ENCODE measurements at regions not wholly inside any gene's neighbourhood (a gene's known extent, or its start where the extent isn't known, plus 50 kb on each side); places are given as distances from the start of the nearest gene placed in this dataset.

- no peak overlapping the region for H3K27ac ChIP-seq
- 56 to 78% methylated on average over 22 of the region's 22 CpGs for WGBS, 2 donors
- no peaks in the 10 kb centered on the region for H3K36me3 ChIP-seq
- intact Hi-C loops (cut with DNase I), result no loop called here
- peaks cover 0 to 11% (median 0%) of the 10 kb centered on the region in 3 donors for H3K27me3 ChIP-seq
- no peak overlapping the region for H3K4me3 ChIP-seq
- H3K4me1 ChIP-seq, result no peaks in the 10 kb centered on the region
- no peak for TF ChIP-seq EP300 (IDR thresholded peaks at IDR 0.05)
- DNase-seq, result peak; percentile 40
- H3K9me3 ChIP-seq, result no peaks in the 10 kb centered on the region
Measured at GRCh38 chr22:48851933-48852549, 975.6 kb downstream of the BRD1 start.

GRCh38 chr22:48850658-48851287, 976.9 kb downstream of the BRD1 start:
- Histone ChIP-seq H3K27me3 (peaks cover 0 to 13% (median 0%) of the 10 kb centered on the region in 3 donors), H3K36me3 (no peaks in the 10 kb centered on the region), H3K27ac (no peak overlapping the region), H3K9me3 (no peaks in the 10 kb centered on the region), H3K4me1 (no peaks in the 10 kb centered on the region), H3K4me3 (no peak overlapping the region)
- TF ChIP-seq POLR2AphosphoS5 (IDR thresholded peaks at IDR 0.05) (no peak), EP300 (IDR thresholded peaks at IDR 0.05) (no peak), CTCF (IDR thresholded peaks at IDR 0.05) (no peak), POLR2A (IDR thresholded peaks at IDR 0.05) (no peak)
- WGBS, 2 donors, result 81 to 85% methylated on average over 16 of the region's 16 CpGs
- peak; percentile 37 for DNase-seq
- intact Hi-C loops (cut with DNase I), result no loop called here

GRCh38 chr22:48849963-48850657, 977.6 kb downstream of the BRD1 start:
- H3K4me1 ChIP-seq, result no peaks in the 10 kb centered on the region
- intact Hi-C loops (cut with DNase I), result no loop called here
- no peaks in the 10 kb centered on the region for H3K9me3 ChIP-seq
- no peak overlapping the region for H3K4me3 ChIP-seq
- TF ChIP-seq POLR2AphosphoS5 (IDR thresholded peaks at IDR 0.05), result no peak
- WGBS, 2 donors, result 73 to 79% methylated on average over 12 of the region's 13 CpGs
- peaks cover 0 to 19% (median 0%) of the 10 kb centered on the region in 3 donors for H3K27me3 ChIP-seq
- H3K36me3 ChIP-seq, result no peaks in the 10 kb centered on the region
- peak; percentile 43 for DNase-seq
- no peak overlapping the region for H3K27ac ChIP-seq

- Histone ChIP-seq H3K36me3 (no peaks in the 10 kb centered on the region), H3K4me3 (no peak overlapping the region), H3K27me3 (peaks cover 0 to 22% (median 0%) of the 10 kb centered on the region in 3 donors), H3K4me1 (no peaks in the 10 kb centered on the region), H3K27ac (no peak overlapping the region), H3K9me3 (no peaks in the 10 kb centered on the region)
- intact Hi-C loops (cut with DNase I), result no loop called here
- 58 to 68% methylated on average over 8 of the region's 8 CpGs for WGBS, 2 donors
- DNase-seq, result peak; percentile 42
- no peak for TF ChIP-seq CTCF (IDR thresholded peaks at IDR 0.05)
- no peak for TF ChIP-seq POLR2A (IDR thresholded peaks at IDR 0.05)
- TF ChIP-seq EP300 (IDR thresholded peaks at IDR 0.05), result no peak
- TF ChIP-seq POLR2AphosphoS5 (IDR thresholded peaks at IDR 0.05), result no peak
Measured at GRCh38 chr22:48849219-48849912, 978.3 kb downstream of the BRD1 start.

- intact Hi-C loops (cut with DNase I), result no loop called here
- WGBS, 2 donors, result 88 to 93% methylated on average over 5 of the region's 5 CpGs
- Histone ChIP-seq H3K4me1 (no peaks in the 10 kb centered on the region), H3K27me3 (peaks cover 0 to 32% (median 0%) of the 10 kb centered on the region in 3 donors), H3K4me3 (no peak overlapping the region), H3K9me3 (no peaks in the 10 kb centered on the region), H3K36me3 (no peaks in the 10 kb centered on the region), H3K27ac (no peak overlapping the region)
- no peak for DNase-seq
- no peak for TF ChIP-seq POLR2A (IDR thresholded peaks at IDR 0.05)
- TF ChIP-seq EP300 (IDR thresholded peaks at IDR 0.05), result no peak
- no peak for TF ChIP-seq CTCF (IDR thresholded peaks at IDR 0.05)
- TF ChIP-seq POLR2AphosphoS5 (IDR thresholded peaks at IDR 0.05), result no peak
Measured at GRCh38 chr22:48846200-48846599, 981.5 kb downstream of the BRD1 start.
